ENCODE measurements at regions not wholly inside any gene's neighbourhood (a gene's known extent, or its start where the extent isn't known, plus 50 kb on each side); places are given as distances from the start of the nearest gene placed in this dataset.

DNA sequence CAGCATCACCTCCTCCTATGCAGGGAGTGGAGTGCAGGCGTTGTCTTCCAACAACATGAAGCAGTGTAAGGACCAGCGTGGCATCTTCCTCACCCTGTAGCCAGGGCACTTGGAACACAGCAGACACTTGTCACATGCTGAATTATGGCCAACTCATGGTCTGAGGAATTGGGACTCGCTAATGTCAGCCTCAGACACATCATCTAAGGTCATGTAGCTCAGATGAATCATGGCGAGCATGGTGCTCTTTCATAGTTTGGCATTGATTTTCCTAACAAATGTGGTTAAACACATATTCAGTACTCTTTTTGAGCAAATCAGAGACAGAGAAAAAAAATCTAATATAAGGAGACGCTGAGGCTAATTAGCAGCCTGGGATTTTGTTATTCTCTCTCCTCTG is 99.6 kb upstream of the SGCG start:
- TF ChIP-seq, protein P1, sequence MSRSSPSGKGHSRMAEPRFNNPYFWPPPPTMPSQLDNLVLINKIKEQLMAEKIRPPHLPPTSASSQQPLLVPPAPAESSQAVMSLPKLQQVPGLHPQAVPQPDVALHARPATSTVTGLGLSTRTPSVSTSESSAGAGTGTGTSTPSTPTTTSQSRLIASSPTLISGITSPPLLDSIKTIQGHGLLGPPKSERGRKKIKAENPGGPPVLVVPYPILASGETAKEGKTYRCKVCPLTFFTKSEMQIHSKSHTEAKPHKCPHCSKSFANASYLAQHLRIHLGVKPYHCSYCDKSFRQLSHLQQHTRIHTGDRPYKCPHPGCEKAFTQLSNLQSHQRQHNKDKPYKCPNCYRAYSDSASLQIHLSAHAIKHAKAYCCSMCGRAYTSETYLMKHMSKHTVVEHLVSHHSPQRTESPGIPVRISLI (tag by site-specific recombination; IDR thresholded peaks at IDR 0.05), result no peak
- TF ChIP-seq MYNN (tag by site-specific recombination; IDR thresholded peaks at IDR 0.05; ENCODE audit: borderline replicate concordance), result no peak
- no peak for TF ChIP-seq ZNF521 (tag by site-specific recombination; IDR thresholded peaks at IDR 0.05)
- TF ChIP-seq, protein P2, sequence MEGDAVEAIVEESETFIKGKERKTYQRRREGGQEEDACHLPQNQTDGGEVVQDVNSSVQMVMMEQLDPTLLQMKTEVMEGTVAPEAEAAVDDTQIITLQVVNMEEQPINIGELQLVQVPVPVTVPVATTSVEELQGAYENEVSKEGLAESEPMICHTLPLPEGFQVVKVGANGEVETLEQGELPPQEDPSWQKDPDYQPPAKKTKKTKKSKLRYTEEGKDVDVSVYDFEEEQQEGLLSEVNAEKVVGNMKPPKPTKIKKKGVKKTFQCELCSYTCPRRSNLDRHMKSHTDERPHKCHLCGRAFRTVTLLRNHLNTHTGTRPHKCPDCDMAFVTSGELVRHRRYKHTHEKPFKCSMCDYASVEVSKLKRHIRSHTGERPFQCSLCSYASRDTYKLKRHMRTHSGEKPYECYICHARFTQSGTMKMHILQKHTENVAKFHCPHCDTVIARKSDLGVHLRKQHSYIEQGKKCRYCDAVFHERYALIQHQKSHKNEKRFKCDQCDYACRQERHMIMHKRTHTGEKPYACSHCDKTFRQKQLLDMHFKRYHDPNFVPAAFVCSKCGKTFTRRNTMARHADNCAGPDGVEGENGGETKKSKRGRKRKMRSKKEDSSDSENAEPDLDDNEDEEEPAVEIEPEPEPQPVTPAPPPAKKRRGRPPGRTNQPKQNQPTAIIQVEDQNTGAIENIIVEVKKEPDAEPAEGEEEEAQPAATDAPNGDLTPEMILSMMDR (tag by site-specific recombination; IDR thresholded peaks at IDR 0.05), result no peak
- no peak for TF ChIP-seq ZNF585B (tag by site-specific recombination; IDR thresholded peaks at IDR 0.05)
- TF ChIP-seq ZNF138 (tag by site-specific recombination; IDR thresholded peaks at IDR 0.05; ENCODE audit: borderline replicate concordance), result no peak
- TF ChIP-seq ZNF335 (tag by site-specific recombination; conservative IDR thresholded peaks at IDR 0.05), result no peak
